IMR-90 (cell line): ENCODE measurements at regions not wholly inside any gene's neighbourhood (a gene's known extent, or its start where the extent isn't known, plus 50 kb on each side); places are given as distances from the start of the nearest gene placed in this dataset.

Experiments
- ATAC-seq: fragments of 200-7000 bp; cut with Tn5 transposase; 2 replicates; pipeline ENCODE4 v1.9.1; 2020; ENCODE audit warnings: low read depth, mild to moderate bottlenecking, moderate library complexity
- BruUV-seq: library from RNA; stranded (reverse); fragments of 400-500 nt; replicated peaks from 2 replicates; lab custom pipeline; 2021; lab: Mats Ljungman, UMichigan
- CTCF ChIA-PET: fragments of 300-600 bp; formaldehyde crosslinking; extraction: SDS; loops from one replicate; lab custom pipeline; 2021; ENCODE audit warnings: antibody characterized with exemption; lab: Yijun Ruan, JAX
- POLR2A ChIA-PET: fragments of 300-600 bp; sonication (Branson Sonifier 250); formaldehyde crosslinking; loops from one replicate; lab custom pipeline; 2022; ENCODE audit warnings: antibody characterized with exemption; ENCODE audit not compliant: unreplicated experiment; lab: Charles Lee
- DNase-seq: peaks from one replicate; pipeline ENCODE4 v3.0.0; 2013
- H2AFZ ChIP-seq: replicated peaks from 2 replicates; pipeline ENCODE3; 2013; ENCODE audit warnings: low read length, mild to moderate bottlenecking; ENCODE audit not compliant: poor library complexity
- H2AK5ac ChIP-seq: 2 replicates; pipeline ENCODE4 v1.6.1; 2013; ENCODE audit warnings: low read depth, low read length, inconsistent platforms
- H2AK9ac ChIP-seq: replicated peaks from 2 replicates; pipeline ENCODE3; 2013; ENCODE audit warnings: mild to moderate bottlenecking, low read depth, low read length, moderate library complexity; ENCODE audit not compliant: poor library complexity
- H2BK120ac ChIP-seq: 2 replicates; pipeline ENCODE4 v1.6.1; 2013; ENCODE audit warnings: low read depth, low read length, inconsistent platforms
- H2BK15ac ChIP-seq: 3 replicates; pipeline ENCODE4 v1.6.1; 2013; ENCODE audit warnings: low read depth, low read length, inconsistent platforms
- H2BK20ac ChIP-seq: 2 replicates; pipeline ENCODE4 v1.6.1; 2013; ENCODE audit warnings: low read depth, mild to moderate bottlenecking, inconsistent platforms, low read length, moderate library complexity
- H2BK5ac ChIP-seq: 2 replicates; pipeline ENCODE4 v1.6.1; 2013; ENCODE audit warnings: mild to moderate bottlenecking, low read depth, low read length, inconsistent platforms; ENCODE audit not compliant: poor library complexity, severe bottlenecking
- H3K14ac ChIP-seq: replicated peaks from 2 replicates; pipeline ENCODE4 v1.6.1; 2013; ENCODE audit warnings: low read depth, low read length, inconsistent platforms
- H3K18ac ChIP-seq: 2 replicates; pipeline ENCODE4 v1.6.1; 2013; ENCODE audit warnings: low read depth, low read length, control low read depth
- H3K23ac ChIP-seq: 2 replicates; pipeline ENCODE4 v1.6.1; 2013; ENCODE audit warnings: low read depth, low read length, inconsistent platforms
- H3K27ac ChIP-seq: 2 replicates; pipeline ENCODE4 v1.5.1; 2013; ENCODE audit warnings: mild to moderate bottlenecking, control low read depth, low read length; ENCODE audit not compliant: insufficient read depth
- H3K27me3 ChIP-seq: 2 replicates; pipeline ENCODE4 v1.6.1; 2013; ENCODE audit warnings: low read length; ENCODE audit not compliant: control insufficient read depth, insufficient read depth
- H3K36me3 ChIP-seq: 2 replicates; pipeline ENCODE4 v1.6.1; 2013; ENCODE audit warnings: low read length, mixed read lengths; ENCODE audit not compliant: control insufficient read depth, insufficient read depth
- H3K4ac ChIP-seq: 2 replicates; pipeline ENCODE4 v1.6.1; 2013; ENCODE audit warnings: low read depth, low read length, inconsistent platforms
- H3K4me1 ChIP-seq: 2 replicates; pipeline ENCODE4 v1.6.1; 2013; ENCODE audit warnings: low read length, mixed read lengths; ENCODE audit not compliant: control insufficient read depth, insufficient read depth
- H3K4me2 ChIP-seq: 2 replicates; pipeline ENCODE4 v1.6.1; 2013; ENCODE audit warnings: low read depth, mild to moderate bottlenecking, control low read depth, low read length, moderate library complexity
- H3K4me3 ChIP-seq: 2 replicates; pipeline ENCODE4 v1.5.1; 2013; ENCODE audit warnings: low read depth, mild to moderate bottlenecking, control low read depth, low read length, moderate library complexity; ENCODE audit not compliant: insufficient read depth
- H3K56ac ChIP-seq: 2 replicates; pipeline ENCODE4 v1.6.1; 2013; ENCODE audit warnings: low read length, inconsistent platforms; ENCODE audit not compliant: insufficient read depth; ENCODE audit errors: extremely low read depth
- H3K79me1 ChIP-seq, 2 experiments: 2 replicates each; pipeline ENCODE4 v1.6.1; 2013; ENCODE audit warnings: low read length in 2 of 2, inconsistent platforms in 1 of 2, low read depth in 1 of 2
- H3K9ac ChIP-seq: 2 replicates; pipeline ENCODE4 v1.6.1; 2013; ENCODE audit warnings: low read depth, low read length, control low read depth
- H3K9me1 ChIP-seq: 2 replicates; pipeline ENCODE4 v1.6.1; 2013; ENCODE audit warnings: low read length, inconsistent platforms; ENCODE audit not compliant: insufficient read depth
- H3K9me3 ChIP-seq: 2 replicates; pipeline ENCODE4 v1.6.1; 2013; ENCODE audit warnings: low read length; ENCODE audit not compliant: control insufficient read depth, insufficient read depth
- H4K20me1 ChIP-seq: 2 replicates; pipeline ENCODE4 v1.6.1; 2013; ENCODE audit warnings: low read length, inconsistent platforms; ENCODE audit not compliant: insufficient read depth
- H4K5ac ChIP-seq: 2 replicates; pipeline ENCODE4 v1.6.1; 2013; ENCODE audit warnings: mild to moderate bottlenecking, low read depth, low read length, control low read depth
- H4K8ac ChIP-seq, 2 experiments: 2 replicates each; pipeline ENCODE4 v1.6.1; 2013; ENCODE audit warnings: low read depth in 2 of 2, low read length in 2 of 2, control low read depth in 1 of 2, inconsistent platforms in 1 of 2
- H4K91ac ChIP-seq: 2 replicates; pipeline ENCODE4 v1.6.1; 2013; ENCODE audit warnings: low read depth, low read length, inconsistent platforms; ENCODE audit not compliant: insufficient read depth
- ELK1 ChIP-seq: fragments of 150-350 bp; IDR thresholded peaks from 2 replicates; pipeline ENCODE4 v1.6.1; 2016; ENCODE audit warnings: low read depth, mild to moderate bottlenecking, low read length, moderate library complexity, borderline replicate concordance
- MAZ ChIP-seq: IDR thresholded peaks from 2 replicates; pipeline ENCODE4 v1.6.1; 2012; ENCODE audit warnings: low read depth, mild to moderate bottlenecking, low read length, improper control_type of control experiment, moderate library complexity, borderline replicate concordance
- RCOR1 ChIP-seq: IDR thresholded peaks from 2 replicates; pipeline ENCODE4 v1.6.1; 2012; ENCODE audit warnings: mild to moderate bottlenecking, low read length, improper control_type of control experiment; ENCODE audit not compliant: insufficient replicate concordance
- WGBS, 2 experiments: methylation state at CpG; one replicate each; pipeline versions ENCODE4 v1.1.5 to v1.1.7; 2013; ENCODE audit warnings: missing lambda C conversion rate in 2 of 2; ENCODE audit not compliant: insufficient read length in 1 of 2; ENCODE audit errors: extremely low coverage in 2 of 2; 5-methylcytosine and 5-hydroxymethylcytosine counted together
- dilution Hi-C: fragments of 300-500 bp; cut with HindIII; formaldehyde crosslinking; loops from one replicate; pipeline ENCODE4 v1.14.3; 2018; ENCODE audit warnings: low sequenced_read_pairs; ENCODE audit not compliant: unreplicated experiment
- in situ Hi-C: fragments of 300-500 bp; cut with MboI; formaldehyde crosslinking; loops from 3 replicates; pipeline ENCODE4 v1.14.3; 2019; ENCODE audit warnings: low sequenced_read_pairs, inconsistent platforms, mixed read lengths
- intact Hi-C: fragments of 100-400 bp; cut with micrococcal nuclease; formaldehyde crosslinking; loops from 2 replicates; pipeline ENCODE4 v1.10.0; 2022

- Histone ChIP-seq H3K36me3 (no peaks in the 10 kb centered on the region), H3K9me1 (no peaks in the 10 kb centered on the region), H3K9me3 (peaks cover 7% of the 10 kb centered on the region), H3K27me3 (no peaks in the 10 kb centered on the region), H3K23ac (no peak overlapping the region), H4K5ac (no peak overlapping the region), H2AK5ac (no peak overlapping the region), H2AFZ (no peak overlapping the region), H4K8ac (no peak overlapping the region), H3K9ac (no peak overlapping the region), H3K27ac (no peak overlapping the region), H3K14ac (no peak overlapping the region), H2BK20ac (no peak overlapping the region), H2BK15ac (no peak overlapping the region), H4K20me1 (no peaks in the 10 kb centered on the region), H3K18ac (no peak overlapping the region), H3K4ac (no peak overlapping the region), H3K4me1 (no peaks in the 10 kb centered on the region), H2BK5ac (no peak overlapping the region), H3K56ac (no peak overlapping the region), H4K91ac (no peak overlapping the region), H3K4me3 (no peak overlapping the region), H2AK9ac (no peak overlapping the region), H2BK120ac (no peak overlapping the region), H3K4me2 (no peak overlapping the region), H3K79me1 (no peaks in the 10 kb centered on the region)
- BruUV-seq: no TSS peak
- dilution Hi-C loops (no loop called here), intact Hi-C loops (no loop called here), in situ Hi-C loops (no loop called here)
- DNase-seq: no peak
- CTCF ChIA-PET: no interaction called here
- WGBS, 2 experiments: no CpG with 5 or more reads among the region's 4 CpGs
- POLR2A ChIA-PET: no interaction called here
- ATAC-seq: no peak
- TF ChIP-seq ELK1 (no peak), MAZ (no peak), RCOR1 (no peak)
Observed at GRCh38 chr2:103232865-103233264, 471.0 kb downstream of the TMEM182 start.
